Lung (tissue), 11 donors: ENCODE measurements at regions not wholly inside any gene's neighbourhood (a gene's known extent, or its start where the extent isn't known, plus 50 kb on each side); places are given as distances from the start of the nearest gene placed in this dataset.

Source experiments
- ATAC-seq: fragments of 200-7000 bp; cut with Tn5 transposase; one replicate; pipeline ENCODE4 v1.9.1; 2020; ENCODE audit warnings: moderate number of reproducible peaks; ENCODE audit not compliant: insufficient read depth, low FRiP score
- DNase-seq, 3 donors: peaks; one replicate each; pipeline ENCODE4 v3.0.0-alpha.2; 2013 to 2017
- H3K27ac ChIP-seq, 2 donors: one replicate each; pipeline ENCODE4 v1.5.1; 2013; ENCODE audit warnings: mild to moderate bottlenecking in 2 of 2, moderate library complexity in 2 of 2, control low read depth in 1 of 2, inconsistent platforms in 1 of 2, low read depth in 1 of 2, low read length in 1 of 2
- H3K27me3 ChIP-seq, 3 donors: one replicate each; pipeline ENCODE4 v1.5.1; 2013; ENCODE audit warnings: low read length in 2 of 3; ENCODE audit not compliant: control insufficient read depth in 3 of 3, insufficient read depth in 3 of 3
- H3K36me3 ChIP-seq, 4 donors: one replicate each; pipeline ENCODE4 v1.5.1; 2013; ENCODE audit warnings: low read length in 4 of 4, mild to moderate bottlenecking in 1 of 4, moderate library complexity in 1 of 4; ENCODE audit not compliant: control insufficient read depth in 4 of 4, insufficient read depth in 4 of 4
- H3K4me1 ChIP-seq, 5 donors: one replicate each; pipeline ENCODE4 v1.5.1; 2013; ENCODE audit warnings: low read length in 5 of 5, mild to moderate bottlenecking in 2 of 5, moderate library complexity in 1 of 5; ENCODE audit not compliant: control insufficient read depth in 5 of 5, insufficient read depth in 5 of 5
- H3K4me3 ChIP-seq: one replicate; pipeline ENCODE4 v1.5.1; 2013; ENCODE audit warnings: mild to moderate bottlenecking, control low read depth, moderate library complexity
- H3K9ac ChIP-seq, 2 donors: one replicate each; pipeline ENCODE4 v1.5.1; 2013; ENCODE audit warnings: low read length in 2 of 2, control low read depth in 1 of 2; ENCODE audit not compliant: insufficient read depth in 1 of 2
- H3K9me3 ChIP-seq, 4 donors: one replicate each; pipeline ENCODE4 v1.5.1; 2013; ENCODE audit warnings: low read length in 3 of 4, mild to moderate bottlenecking in 1 of 4, moderate library complexity in 1 of 4; ENCODE audit not compliant: control insufficient read depth in 4 of 4, insufficient read depth in 3 of 4
- WGBS, 2 donors: extraction: QIAGEN DNeasy Blood & Tissue Kit; methylation state at CpG; one replicate each; pipeline ENCODE4 v1.1.7; 2013; 5-methylcytosine and 5-hydroxymethylcytosine counted together
- TF ChIP-seq, protein P1 (sequence below): IDR thresholded peaks from 2 replicates; pipeline ENCODE4 v1.5.1; 2012; ENCODE audit warnings: mild to moderate bottlenecking; ENCODE audit errors: control extremely low read depth, extremely low read depth
- donor health status: control.
- donor health status: control.
- donor health status: Bipolar disorder and iron deficiency.
- donor health status: healthy.
- donor health status: DM: yes; HTN: yes; CAD: no.

DNA sequence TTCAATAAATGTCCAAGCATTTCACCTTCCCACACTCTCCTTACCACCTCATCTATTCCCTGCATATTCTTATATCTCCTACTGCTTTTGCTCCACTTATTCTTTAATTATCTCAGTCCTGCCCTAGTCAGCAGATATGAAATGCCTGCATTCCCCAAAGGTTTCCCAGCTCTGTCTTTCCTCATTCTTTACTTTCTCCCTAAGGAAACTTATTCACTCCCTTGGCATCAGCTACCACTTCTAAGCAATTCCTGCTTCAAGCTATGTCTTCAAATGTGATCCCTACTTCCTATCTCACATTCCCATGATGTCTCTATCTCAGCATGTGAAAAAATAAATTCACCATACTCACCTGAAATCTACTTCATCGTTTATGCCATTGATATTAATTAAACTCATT lies 111.8 kb downstream of the CAPZA3 start:
- no peak overlapping the region for H3K27ac ChIP-seq
- no peaks in the 10 kb centered on the region for H3K36me3 ChIP-seq
- H3K27me3 ChIP-seq = no peaks in the 10 kb centered on the region
- H3K9me3 ChIP-seq = no peaks in the 10 kb centered on the region
- ATAC-seq (no peak), DNase-seq (no peak)
- no peaks in the 10 kb centered on the region for H3K4me1 ChIP-seq
- 88 to 89% methylated on average over 1 of the region's 1 CpG for WGBS, 2 donors
- TF ChIP-seq, protein P1, sequence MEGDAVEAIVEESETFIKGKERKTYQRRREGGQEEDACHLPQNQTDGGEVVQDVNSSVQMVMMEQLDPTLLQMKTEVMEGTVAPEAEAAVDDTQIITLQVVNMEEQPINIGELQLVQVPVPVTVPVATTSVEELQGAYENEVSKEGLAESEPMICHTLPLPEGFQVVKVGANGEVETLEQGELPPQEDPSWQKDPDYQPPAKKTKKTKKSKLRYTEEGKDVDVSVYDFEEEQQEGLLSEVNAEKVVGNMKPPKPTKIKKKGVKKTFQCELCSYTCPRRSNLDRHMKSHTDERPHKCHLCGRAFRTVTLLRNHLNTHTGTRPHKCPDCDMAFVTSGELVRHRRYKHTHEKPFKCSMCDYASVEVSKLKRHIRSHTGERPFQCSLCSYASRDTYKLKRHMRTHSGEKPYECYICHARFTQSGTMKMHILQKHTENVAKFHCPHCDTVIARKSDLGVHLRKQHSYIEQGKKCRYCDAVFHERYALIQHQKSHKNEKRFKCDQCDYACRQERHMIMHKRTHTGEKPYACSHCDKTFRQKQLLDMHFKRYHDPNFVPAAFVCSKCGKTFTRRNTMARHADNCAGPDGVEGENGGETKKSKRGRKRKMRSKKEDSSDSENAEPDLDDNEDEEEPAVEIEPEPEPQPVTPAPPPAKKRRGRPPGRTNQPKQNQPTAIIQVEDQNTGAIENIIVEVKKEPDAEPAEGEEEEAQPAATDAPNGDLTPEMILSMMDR = no peak
- no peak overlapping the region for H3K4me3 ChIP-seq
- H3K9ac ChIP-seq = no peak overlapping the region

DNA sequence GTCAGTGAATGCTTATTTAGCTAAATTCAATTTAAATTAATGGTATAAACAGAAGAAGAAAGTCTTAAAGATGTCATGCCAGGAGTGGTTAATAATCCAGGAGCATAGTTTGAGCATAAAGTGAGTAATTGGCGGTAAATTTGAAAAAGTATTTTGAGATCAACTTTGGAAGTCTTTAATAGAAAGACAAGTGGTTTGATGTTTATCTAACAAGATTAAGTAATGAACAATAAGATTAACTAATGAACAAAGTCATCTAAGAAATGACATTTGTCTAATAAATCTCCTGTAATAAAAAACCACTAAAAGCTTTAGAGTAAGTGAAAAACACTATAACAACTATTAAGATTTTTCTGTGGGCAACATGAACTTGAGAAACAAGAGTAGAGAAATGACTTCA lies 112.8 kb downstream of the CAPZA3 start:
- ATAC-seq (no peak), DNase-seq (no peak)
- Histone ChIP-seq H3K4me1 (no peaks in the 10 kb centered on the region), H3K36me3 (no peaks in the 10 kb centered on the region), H3K9ac (no peak overlapping the region), H3K27me3 (no peaks in the 10 kb centered on the region), H3K4me3 (no peak overlapping the region), H3K9me3 (no peaks in the 10 kb centered on the region), H3K27ac (no peak overlapping the region)
- 97% methylated on average over 1 of the region's 1 CpG for WGBS, 2 donors
- TF ChIP-seq, protein P1 = no peak

DNA sequence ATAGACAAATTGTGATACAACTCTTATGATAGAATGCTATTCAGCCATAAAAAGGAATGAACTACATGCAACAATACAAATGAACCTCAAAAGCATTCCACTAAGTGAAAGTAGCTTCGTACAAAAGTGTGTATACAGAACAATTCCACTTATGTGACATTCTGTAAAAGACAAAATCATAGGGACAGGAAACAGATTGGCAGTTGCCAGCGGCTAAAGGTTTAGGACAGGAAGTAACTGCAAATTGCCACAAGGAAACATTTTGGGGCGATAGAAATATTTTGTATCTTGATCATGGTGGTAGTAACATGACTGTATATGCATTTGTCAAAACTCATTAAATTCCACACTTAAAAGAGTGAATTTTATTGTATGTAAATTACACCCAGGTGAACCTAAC lies 113.4 kb downstream of the CAPZA3 start:
- Histone ChIP-seq H3K9me3 (no peaks in the 10 kb centered on the region), H3K4me3 (no peak overlapping the region), H3K36me3 (no peaks in the 10 kb centered on the region), H3K9ac (no peak overlapping the region), H3K27ac (no peak overlapping the region), H3K4me1 (no peaks in the 10 kb centered on the region), H3K27me3 (no peaks in the 10 kb centered on the region)
- TF ChIP-seq, protein P1 = no peak
- 16 to 38% methylated on average over 3 of the region's 3 CpGs for WGBS, 2 donors
- no peak for DNase-seq
- no peak for ATAC-seq

DNA sequence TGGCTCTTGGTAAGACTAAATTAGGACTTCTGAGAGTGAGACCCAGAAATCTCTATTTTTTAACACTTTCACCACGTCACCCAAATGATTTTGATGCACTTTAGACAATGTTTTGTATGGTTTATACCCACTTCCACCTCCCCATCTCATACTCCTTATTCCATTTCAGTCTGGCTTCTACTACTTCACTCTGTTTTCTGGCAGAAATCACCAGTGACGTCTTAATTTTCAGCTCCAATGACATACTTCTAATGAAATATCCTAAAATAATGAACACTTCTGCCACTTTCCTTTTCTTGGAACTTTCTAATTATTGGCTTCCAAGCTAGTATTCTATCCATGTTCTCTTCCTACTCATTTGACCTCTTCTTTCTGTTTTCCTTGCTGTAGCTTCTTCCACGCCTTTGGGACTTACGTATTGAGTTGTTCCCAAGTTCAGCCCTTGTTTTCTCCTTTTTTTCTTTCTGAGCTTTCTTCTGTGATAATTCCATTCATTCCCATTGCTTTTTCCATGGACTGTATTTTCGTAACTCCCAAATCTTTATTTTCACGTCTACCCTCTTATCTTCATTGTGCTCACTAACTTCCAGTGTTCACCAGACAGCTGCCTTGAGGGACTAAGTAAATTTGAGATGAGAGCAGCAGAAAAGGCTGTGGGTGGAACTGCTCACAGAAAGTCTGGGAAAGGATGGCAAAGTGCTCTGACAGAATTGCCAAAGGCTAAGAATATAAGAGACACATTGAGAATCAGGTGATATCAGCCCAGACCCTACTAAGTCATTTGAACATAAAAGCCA lies 115.8 kb downstream of the CAPZA3 start:
- DNase-seq (no peak), ATAC-seq (no peak)
- no peak overlapping the region for H3K27ac ChIP-seq
- no peaks in the 10 kb centered on the region for H3K9me3 ChIP-seq
- TF ChIP-seq, protein P1 = no peak
- H3K9ac ChIP-seq = no peak overlapping the region
- 91 to 94% methylated on average over 6 of the region's 6 CpGs for WGBS, 2 donors
- no peaks in the 10 kb centered on the region for H3K36me3 ChIP-seq
- H3K4me3 ChIP-seq = no peak overlapping the region
- no peaks in the 10 kb centered on the region for H3K4me1 ChIP-seq
- no peaks in the 10 kb centered on the region for H3K27me3 ChIP-seq
